GM12875 (cell line): ENCODE measurements at regions not wholly inside any gene's neighbourhood (a gene's known extent, or its start where the extent isn't known, plus 50 kb on each side); places are given as distances from the start of the nearest gene placed in this dataset.

Experiments
- H3K4me3 ChIP-seq: one replicate; pipeline ENCODE4 v1.5.1; 2011; ENCODE audit warnings: low read depth, low read length, control low read depth
- CTCF ChIP-seq: IDR thresholded peaks from 2 replicates; pipeline ENCODE4 v1.5.1; 2011; ENCODE audit warnings: low read depth, mild to moderate bottlenecking, control low read depth, inconsistent platforms, low read length, moderate library complexity, borderline replicate concordance; ENCODE audit not compliant: insufficient read depth

GRCh38 chr4:54929459-54929858 lies 195.9 kb downstream of the KDR start:
- no peak for TF ChIP-seq CTCF
- H3K4me3 ChIP-seq: no peak overlapping the region

GRCh38 chr4:54924891-54925290 lies 200.5 kb downstream of the KDR start:
- no peak for TF ChIP-seq CTCF
- H3K4me3 ChIP-seq: no peak overlapping the region

- no peak for TF ChIP-seq CTCF
- H3K4me3 ChIP-seq: no peak overlapping the region
Observed at GRCh38 chr4:54915276-54915675, 210.1 kb downstream of the KDR start.

- no peak overlapping the region for H3K4me3 ChIP-seq
- no peak for TF ChIP-seq CTCF
Observed at GRCh38 chr4:54914781-54915180, 210.6 kb downstream of the KDR start.

GRCh38 chr4:54913751-54914526 lies 211.5 kb downstream of the KDR start:
- H3K4me3 ChIP-seq: no peak overlapping the region
- no peak for TF ChIP-seq CTCF

- no peak for TF ChIP-seq CTCF
Observed at GRCh38 chr4:54912155-54912554, 213.2 kb downstream of the KDR start.

GRCh38 chr4:54909961-54910360 lies 215.4 kb downstream of the KDR start:
- no peak for TF ChIP-seq CTCF
- H3K4me3 ChIP-seq: no peak overlapping the region

More at GRCh38 chr4:54912155-54912554, 213.2 kb downstream of the KDR start:
- H3K4me3 ChIP-seq: no peak overlapping the region
